ENCODE measurements at regions not wholly inside any gene's neighbourhood (a gene's known extent, or its start where the extent isn't known, plus 50 kb on each side); places are given as distances from the start of the nearest gene placed in this dataset.

- CTCF ChIA-PET = no interaction called here
- Mint-ChIP-seq H3K9me3 (no peaks in the 10 kb centered on the region), H3K4me1 (no peaks in the 10 kb centered on the region), H3K4me3 (no peak overlapping the region), H3K27ac (no peak overlapping the region), H3K36me3 (no peaks in the 10 kb centered on the region), H3K27me3 (ENCODE audit: low read depth) (no peaks in the 10 kb centered on the region; the same call in none of the 2 replicates)
- no peak for TF ChIP-seq ZNF416 (CRISPR knock-in tag; IDR thresholded peaks at IDR 0.05)
- TF ChIP-seq, protein P1, sequence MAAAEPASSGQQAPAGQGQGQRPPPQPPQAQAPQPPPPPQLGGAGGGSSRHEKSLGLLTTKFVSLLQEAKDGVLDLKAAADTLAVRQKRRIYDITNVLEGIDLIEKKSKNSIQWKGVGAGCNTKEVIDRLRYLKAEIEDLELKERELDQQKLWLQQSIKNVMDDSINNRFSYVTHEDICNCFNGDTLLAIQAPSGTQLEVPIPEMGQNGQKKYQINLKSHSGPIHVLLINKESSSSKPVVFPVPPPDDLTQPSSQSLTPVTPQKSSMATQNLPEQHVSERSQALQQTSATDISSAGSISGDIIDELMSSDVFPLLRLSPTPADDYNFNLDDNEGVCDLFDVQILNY (CRISPR knock-in tag; IDR thresholded peaks at IDR 0.05) = no peak
- TF ChIP-seq ZNF138 (CRISPR knock-in tag; conservative IDR thresholded peaks at IDR 0.05) = no peak
- no peak for TF ChIP-seq ZNF317 (CRISPR knock-in tag; IDR thresholded peaks at IDR 0.05; ENCODE audit: borderline replicate concordance, low read depth)
- TF ChIP-seq GABPB1 (CRISPR knock-in tag; IDR thresholded peaks at IDR 0.05) = no peak
- TF ChIP-seq HMGA2 (CRISPR knock-in tag; IDR thresholded peaks at IDR 0.05) = no peak
- TF ChIP-seq AFF4 (CRISPR knock-in tag; IDR thresholded peaks at IDR 0.05; ENCODE audit: borderline replicate concordance) = no peak
- TF ChIP-seq ZBTB21 (CRISPR knock-in tag; IDR thresholded peaks at IDR 0.05; ENCODE audit: borderline replicate concordance) = no peak
- ATAC-seq = no peak
- no peak for DNase-seq (ENCODE audit: low spot score)
- POLR2A ChIA-PET = no interaction called here
Measured at GRCh38 chrX:111608724-111609123, 72.2 kb upstream of the ALG13 start.

- no peak for DNase-seq (ENCODE audit: low spot score)
- ATAC-seq = no peak
- POLR2A ChIA-PET = no interaction called here
- CTCF ChIA-PET = no interaction called here
- Mint-ChIP-seq H3K9me3 (no peaks in the 10 kb centered on the region), H3K27me3 (ENCODE audit: low read depth) (no peaks in the 10 kb centered on the region; the same call in none of the 2 replicates), H3K27ac (no peak overlapping the region), H3K4me3 (no peak overlapping the region), H3K36me3 (no peaks in the 10 kb centered on the region), H3K4me1 (no peaks in the 10 kb centered on the region)
- no peak for TF ChIP-seq E2F4 (CRISPR knock-in tag; IDR thresholded peaks at IDR 0.05; ENCODE audit: borderline replicate concordance, low read depth)
- TF ChIP-seq, protein P2, sequence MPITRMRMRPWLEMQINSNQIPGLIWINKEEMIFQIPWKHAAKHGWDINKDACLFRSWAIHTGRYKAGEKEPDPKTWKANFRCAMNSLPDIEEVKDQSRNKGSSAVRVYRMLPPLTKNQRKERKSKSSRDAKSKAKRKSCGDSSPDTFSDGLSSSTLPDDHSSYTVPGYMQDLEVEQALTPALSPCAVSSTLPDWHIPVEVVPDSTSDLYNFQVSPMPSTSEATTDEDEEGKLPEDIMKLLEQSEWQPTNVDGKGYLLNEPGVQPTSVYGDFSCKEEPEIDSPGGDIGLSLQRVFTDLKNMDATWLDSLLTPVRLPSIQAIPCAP (CRISPR knock-in tag; IDR thresholded peaks at IDR 0.05) = no peak
- no peak for TF ChIP-seq STAT6 (CRISPR knock-in tag; conservative IDR thresholded peaks at IDR 0.05; ENCODE audit: low read depth)
- TF ChIP-seq ZNF121 (CRISPR knock-in tag; IDR thresholded peaks at IDR 0.05) = no peak
- no peak for TF ChIP-seq SMAD3 (CRISPR knock-in tag; IDR thresholded peaks at IDR 0.05; ENCODE audit: borderline replicate concordance)
- TF ChIP-seq, protein P3, sequence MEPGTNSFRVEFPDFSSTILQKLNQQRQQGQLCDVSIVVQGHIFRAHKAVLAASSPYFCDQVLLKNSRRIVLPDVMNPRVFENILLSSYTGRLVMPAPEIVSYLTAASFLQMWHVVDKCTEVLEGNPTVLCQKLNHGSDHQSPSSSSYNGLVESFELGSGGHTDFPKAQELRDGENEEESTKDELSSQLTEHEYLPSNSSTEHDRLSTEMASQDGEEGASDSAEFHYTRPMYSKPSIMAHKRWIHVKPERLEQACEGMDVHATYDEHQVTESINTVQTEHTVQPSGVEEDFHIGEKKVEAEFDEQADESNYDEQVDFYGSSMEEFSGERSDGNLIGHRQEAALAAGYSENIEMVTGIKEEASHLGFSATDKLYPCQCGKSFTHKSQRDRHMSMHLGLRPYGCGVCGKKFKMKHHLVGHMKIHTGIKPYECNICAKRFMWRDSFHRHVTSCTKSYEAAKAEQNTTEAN (CRISPR knock-in tag; IDR thresholded peaks at IDR 0.05) = no peak
- TF ChIP-seq SP1 (CRISPR knock-in tag; conservative IDR thresholded peaks at IDR 0.05) = no peak
- no peak for TF ChIP-seq ZNF671 (CRISPR knock-in tag; IDR thresholded peaks at IDR 0.05)
- TF ChIP-seq, protein P4, sequence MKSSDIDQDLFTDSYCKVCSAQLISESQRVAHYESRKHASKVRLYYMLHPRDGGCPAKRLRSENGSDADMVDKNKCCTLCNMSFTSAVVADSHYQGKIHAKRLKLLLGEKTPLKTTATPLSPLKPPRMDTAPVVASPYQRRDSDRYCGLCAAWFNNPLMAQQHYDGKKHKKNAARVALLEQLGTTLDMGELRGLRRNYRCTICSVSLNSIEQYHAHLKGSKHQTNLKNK (CRISPR knock-in tag; IDR thresholded peaks at IDR 0.05) = no peak
- no peak for TF ChIP-seq AR (CRISPR knock-in tag; IDR thresholded peaks at IDR 0.05)
- TF ChIP-seq NR2C2 (CRISPR knock-in tag; IDR thresholded peaks at IDR 0.05) = no peak
- no peak for TF ChIP-seq TEAD4 (CRISPR knock-in tag; IDR thresholded peaks at IDR 0.05)
- no peak for TF ChIP-seq GABPB1 (CRISPR knock-in tag; IDR thresholded peaks at IDR 0.05)
- no peak for TF ChIP-seq TP53 (CRISPR knock-in tag; IDR thresholded peaks at IDR 0.05)
Measured at GRCh38 chrX:111609206-111609605, 71.8 kb upstream of the ALG13 start.
